Posterior vena cava (tissue), 2 donors: ENCODE measurements at regions not wholly inside any gene's neighbourhood (a gene's known extent, or its start where the extent isn't known, plus 50 kb on each side); places are given as distances from the start of the nearest gene placed in this dataset.
"Not testable (repeated sequence)": the region's sequence is repeated elsewhere in the genome, so short reads cannot be mapped to it uniquely, and the experiment has no call there.

Experiments used
- DNase-seq: peaks from one replicate; pipeline ENCODE4 v3.0.0-alpha.2; 2020; ENCODE audit warnings: low spot score
- intact Hi-C, 2 donors: fragments of 100-400 bp; cut with DNase I; formaldehyde crosslinking; loops; one replicate each; pipeline versions ENCODE4 v1.14.1 to v1.14.2; 2022 to 2023
- donor health status: DM: yes; HTN: yes; CAD: no.
- donor health status: DM: yes; HTN: yes; CAD: no.

DNA sequence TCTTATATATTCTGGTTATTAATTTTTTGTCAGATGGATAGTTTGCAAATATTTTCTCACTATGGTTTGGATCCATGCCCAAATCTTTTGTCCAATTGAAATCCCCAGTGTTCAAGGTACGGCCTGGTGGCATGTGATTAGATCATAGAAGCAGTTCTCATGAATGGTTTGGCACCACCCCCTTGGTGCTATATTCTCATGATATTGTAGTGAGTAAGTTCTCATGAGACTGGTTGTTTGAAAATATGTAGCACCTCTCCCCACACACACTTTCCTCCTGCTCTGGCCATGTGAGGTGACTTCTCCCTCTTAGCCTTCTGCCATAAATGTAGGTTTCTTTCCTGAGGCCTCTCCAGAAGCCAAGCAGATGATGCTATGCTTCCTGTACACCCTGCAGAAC is 107.7 kb upstream of the KYNU start:
- intact Hi-C loops = no loop called here
- no peak for DNase-seq

DNA sequence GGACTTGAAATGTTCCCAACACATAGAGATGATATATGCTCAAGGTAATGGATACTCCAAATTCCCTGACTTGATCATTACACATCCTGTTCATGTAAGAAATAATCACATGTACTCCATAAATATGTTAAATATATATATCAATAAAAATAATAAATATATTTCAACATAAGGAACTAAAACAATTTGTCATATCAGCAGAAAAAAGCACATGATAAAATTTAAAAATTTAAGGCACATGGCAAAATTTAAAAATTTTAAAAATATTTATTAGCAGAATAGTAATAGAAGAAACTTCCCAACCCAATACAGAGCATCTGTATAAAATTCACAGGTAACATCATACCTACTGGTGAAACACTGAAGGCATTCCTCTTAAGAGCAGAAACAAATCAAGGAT is 109.6 kb upstream of the KYNU start:
- intact Hi-C loops = no loop called here
- no peak for DNase-seq

DNA sequence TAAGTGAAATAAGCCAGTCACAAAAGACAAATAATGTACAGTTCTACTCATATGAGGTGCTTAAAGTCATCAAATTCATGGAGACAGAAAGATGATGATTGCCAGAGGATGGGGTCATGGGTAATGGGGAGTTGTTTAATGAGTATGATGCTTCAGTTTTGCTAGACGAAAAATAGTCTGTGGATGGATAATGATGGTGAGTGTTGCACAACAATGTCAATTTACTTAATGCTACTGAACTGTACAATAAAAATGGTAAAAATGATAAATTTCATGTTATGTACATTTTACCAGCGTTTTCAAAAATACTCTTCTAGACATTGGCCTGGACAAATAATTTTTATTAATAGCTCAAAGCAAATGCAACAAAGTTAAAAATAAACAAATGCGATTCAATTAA is 118.5 kb upstream of the KYNU start:
- DNase-seq = no peak
- intact Hi-C loops = no loop called here

DNA sequence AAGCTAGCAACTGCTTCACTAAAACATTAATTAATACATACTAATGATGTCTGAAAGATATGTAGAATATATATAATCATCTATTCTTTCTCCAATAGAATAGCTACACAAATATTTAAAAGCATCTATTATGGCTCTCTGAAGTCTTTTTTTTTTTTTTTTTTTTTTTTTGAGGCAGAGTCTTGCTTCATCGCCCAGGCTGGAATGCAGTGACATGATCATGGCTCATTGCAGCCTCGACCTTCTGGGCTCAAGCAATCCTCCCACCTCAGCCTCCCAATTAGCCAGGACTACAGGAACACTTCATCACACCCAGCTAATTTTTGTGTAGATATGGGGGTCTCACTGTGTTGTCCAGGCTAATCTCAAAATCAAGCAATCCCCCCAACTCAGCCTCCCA is 120.4 kb upstream of the KYNU start:
- intact Hi-C loops = no loop called here
- DNase-seq = no peak

DNA sequence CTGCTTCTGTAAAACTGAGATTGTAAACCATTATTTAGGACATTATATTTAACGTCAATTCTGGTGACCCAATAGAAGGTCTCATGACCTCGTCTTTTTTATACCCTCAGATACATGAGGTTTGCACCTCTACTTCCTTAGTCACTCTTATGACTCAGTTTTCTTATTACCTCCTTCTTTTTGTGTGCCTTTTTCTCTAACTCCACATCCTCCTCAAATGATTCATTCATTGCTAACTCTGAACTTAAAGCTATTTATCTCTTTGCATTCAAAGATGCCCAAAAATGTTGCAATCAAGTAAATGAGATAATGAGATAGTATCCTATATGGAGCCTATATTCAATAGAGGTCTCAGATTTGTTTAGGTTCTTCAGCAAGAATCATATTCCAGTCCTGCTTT is 121.0 kb upstream of the KYNU start:
- DNase-seq = no peak

DNA sequence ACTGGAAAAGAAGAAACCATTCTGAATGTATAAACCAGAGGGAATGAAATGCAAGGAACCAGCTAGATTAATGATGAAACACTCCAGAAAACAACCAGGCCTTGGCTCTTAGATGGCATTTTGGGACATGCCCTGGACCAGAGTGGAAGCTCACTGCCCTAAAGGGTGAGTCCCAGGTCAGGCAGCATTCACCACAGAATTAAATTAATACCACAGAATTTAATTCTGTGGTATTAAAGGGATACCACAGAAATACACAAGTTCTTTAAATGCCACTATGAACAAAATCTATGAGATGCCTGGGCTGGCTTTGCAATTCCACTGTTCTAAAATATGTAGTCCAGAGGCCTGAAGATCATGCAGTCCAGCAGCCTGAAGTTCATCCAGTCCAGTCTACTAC is 122.3 kb upstream of the KYNU start:
- intact Hi-C loops = no loop called here
- no peak for DNase-seq

More for the DNA sequence above, 121.0 kb upstream of the KYNU start:
- intact Hi-C loops = no loop called here

DNA sequence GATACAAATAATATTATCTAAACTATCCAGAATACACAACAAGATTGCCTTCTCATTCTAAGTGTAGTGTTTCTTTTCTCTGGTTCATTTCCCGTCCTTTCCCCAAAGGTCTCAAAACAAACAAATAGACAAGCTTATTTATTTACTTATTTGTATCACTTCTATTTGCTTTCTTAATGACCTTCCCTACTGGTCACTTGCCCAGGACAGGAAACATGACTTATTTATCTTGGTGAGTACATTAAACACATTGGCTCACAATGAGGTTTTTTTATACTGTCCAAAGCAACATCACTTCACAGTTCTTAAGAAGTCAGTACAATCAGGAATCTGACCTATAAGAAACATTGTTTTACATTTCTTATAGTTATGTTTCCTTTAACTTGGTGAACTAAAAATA is 123.3 kb upstream of the KYNU start:
- intact Hi-C loops = no loop called here
- no peak for DNase-seq

DNA sequence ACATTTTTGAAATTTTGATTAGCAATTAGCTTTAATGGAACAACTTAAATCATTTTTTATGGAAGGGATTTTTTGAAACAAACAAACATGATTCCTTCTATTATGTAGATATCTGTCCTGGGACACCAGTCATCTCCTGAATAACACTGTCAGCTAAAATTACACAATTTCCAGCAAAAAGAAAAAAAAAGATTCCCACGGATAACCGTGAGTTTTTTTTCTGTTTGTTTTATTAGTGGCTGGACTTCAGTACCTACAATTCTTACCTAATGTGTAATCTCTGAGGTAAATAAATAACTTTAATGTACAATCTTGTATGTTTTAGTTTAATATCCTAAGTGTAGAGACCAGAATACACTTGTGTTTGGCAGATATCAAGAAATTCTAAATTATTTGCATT is 126.6 kb upstream of the KYNU start:
- intact Hi-C loops = no loop called here
- no peak for DNase-seq

DNA sequence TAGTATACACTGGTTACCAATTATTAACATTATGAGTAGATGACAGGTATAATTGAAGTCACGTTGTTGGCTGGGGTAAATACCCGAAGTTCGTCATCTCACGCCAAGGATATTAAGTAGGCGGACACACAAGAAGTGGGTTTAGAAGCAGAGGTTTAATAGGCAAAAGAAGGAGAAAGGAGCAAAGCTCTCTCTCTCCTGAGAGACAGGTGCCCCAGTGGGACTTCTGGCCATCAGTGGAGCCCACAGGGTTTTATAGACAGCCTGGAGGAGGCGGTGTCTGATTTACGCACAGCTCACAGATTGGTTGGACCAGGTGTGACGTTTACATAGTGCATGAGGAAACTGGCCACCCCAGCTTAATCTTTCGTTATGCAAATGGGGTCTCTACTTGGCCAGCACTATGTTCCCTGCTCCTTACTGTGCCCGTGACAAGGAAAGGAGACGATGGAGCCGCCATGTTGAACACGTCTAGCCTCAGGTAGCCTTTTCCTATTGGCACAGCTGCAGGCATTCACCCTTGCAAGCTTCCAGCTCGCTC is 128.8 kb upstream of the KYNU start:
- intact Hi-C loops = no loop called here

DNA sequence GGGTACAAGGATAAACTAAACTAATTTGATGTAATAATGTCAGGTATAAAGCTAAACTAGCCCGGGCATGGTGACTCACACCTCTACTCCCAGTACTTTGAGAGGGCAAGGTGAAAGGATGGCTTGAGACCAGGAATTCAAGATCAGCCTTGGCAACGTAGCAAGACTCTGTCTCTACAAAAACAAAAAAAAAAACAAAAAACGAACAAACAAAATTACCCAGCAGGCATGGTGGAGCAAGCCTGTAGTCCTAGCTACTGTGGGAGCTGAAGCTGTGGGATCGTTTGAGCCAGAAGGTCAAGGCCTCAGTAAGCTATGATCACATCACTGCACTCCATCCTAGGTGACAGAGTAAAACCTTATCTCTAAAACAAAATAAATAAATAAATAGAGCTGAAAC is 131.8 kb upstream of the KYNU start:
- intact Hi-C loops = no loop called here

More for the DNA sequence above, 128.8 kb upstream of the KYNU start:
- no peak for DNase-seq

DNA sequence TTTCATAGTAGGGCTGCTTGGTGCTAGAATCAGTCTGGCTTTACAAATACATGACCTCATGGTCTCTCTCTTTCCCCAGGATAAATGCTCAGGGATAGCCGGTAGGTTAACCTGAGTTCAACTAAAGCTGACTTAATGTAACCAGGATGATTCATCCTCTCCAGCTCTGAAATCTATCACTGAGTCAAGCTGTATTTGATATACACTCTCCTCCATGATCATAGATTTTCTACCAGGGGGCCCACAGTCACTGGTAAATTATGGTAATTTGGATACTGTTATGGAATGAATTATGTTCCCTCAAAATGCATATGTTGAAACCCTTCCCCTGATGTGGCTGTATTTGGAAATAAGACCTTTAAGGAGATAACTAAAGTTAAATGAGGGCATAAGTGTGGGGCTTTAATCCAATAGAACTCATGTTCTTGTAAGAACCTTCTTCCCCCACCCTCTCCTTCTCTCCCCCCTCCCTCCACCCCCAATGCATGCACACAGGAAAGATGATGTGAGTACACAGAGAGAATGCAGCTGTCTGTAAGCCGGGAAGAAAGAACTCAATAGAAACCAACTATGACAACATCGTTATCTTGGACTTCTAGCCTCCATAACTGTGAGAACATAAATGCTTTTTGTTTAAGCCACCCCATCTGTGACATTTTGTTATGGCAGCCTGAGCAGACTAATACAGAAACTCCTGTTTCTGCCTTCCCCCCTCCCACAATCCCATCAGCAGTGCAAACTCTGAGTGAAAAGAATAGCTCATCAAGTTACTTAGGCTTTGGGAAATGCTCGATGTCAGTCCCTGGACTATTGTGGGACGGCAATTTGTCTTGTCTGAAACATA is 134.9 kb upstream of the KYNU start:
- no peak for DNase-seq
- intact Hi-C loops = no loop called here

More for the DNA sequence above, 131.8 kb upstream of the KYNU start:
- DNase-seq = no peak

DNA sequence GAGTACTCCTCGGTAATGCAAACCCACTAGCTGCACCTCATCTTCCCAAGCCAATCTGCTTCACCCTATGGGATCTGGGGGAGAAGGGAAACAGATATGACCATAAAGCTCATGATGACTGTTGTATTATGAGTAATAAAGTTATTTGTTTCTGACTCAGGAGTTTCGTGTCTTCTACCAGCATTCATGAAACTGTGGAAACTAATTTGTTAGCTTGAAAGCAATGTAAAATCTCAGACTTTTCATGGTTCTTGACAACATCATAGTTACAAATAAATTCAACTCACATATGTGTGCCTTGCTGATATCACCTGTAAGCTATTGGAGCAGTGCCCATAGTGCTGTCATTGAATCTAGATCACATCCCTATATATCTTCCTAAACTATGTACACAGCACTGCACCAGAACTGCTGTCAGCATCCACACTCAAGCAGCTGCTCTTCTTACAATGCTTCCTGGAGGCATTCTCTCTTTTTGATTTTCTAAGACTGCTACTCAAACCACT is 135.6 kb upstream of the KYNU start:
- no peak for DNase-seq
- intact Hi-C loops = no loop called here

DNA sequence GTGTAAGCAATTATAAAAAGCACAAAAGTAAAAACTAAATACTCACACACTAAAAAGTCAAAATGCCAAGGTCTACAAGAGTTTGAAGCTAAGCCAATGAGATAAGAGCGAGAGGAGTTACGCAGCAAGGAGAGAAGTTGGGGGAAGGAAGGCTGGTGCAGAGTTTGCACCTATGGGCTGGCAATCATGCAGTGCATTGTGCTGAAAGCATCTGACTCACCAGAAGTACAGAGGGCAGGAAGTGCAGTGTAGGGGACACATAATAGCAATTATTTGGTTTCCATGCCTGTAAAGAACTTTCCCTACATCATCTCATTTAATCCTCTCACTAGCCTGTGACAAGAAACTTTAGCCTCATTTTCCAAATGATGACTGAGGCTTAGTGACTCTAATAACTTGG is 142.7 kb upstream of the KYNU start:
- intact Hi-C loops = no loop called here
- no peak for DNase-seq

DNA sequence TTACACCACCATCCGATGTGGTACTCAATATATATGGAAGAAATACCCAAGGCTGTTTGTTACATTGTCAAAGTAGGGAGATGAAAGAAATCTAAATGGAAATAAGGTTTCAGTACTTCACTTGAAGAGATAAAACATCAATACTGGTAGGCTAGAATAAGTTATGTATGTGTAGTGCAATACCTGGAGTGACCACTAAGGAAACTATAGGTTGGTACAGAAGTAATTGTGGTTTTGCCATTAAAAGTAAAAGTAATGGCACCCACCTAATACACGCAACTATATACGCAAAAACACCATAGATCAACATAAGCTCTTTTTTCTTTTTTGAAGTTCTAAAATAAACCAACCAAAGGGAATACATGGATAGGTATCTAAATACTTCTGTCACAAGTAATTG is 143.2 kb upstream of the KYNU start:
- no peak for DNase-seq
- intact Hi-C loops = no loop called here

DNA sequence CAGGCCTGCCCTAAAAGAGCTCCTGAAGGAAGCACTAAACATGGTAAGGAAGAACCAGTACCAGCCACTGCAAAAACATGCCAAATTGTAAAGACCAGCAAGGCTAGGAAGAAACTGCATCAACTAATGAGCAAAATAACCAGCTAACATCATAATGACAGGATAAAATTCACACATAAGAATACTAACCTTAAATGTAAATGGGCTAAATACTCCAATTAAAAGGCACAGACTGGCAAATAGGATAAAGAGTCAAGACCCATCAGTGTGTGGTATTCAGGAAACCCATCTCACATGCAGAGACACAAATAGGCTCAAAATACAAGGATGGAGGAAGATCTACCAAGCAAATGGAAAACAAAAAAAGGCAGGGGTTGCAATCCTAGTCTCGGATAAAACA is 147.7 kb upstream of the KYNU start:
- intact Hi-C loops, DNase-seq: not testable (repeated sequence)

DNA sequence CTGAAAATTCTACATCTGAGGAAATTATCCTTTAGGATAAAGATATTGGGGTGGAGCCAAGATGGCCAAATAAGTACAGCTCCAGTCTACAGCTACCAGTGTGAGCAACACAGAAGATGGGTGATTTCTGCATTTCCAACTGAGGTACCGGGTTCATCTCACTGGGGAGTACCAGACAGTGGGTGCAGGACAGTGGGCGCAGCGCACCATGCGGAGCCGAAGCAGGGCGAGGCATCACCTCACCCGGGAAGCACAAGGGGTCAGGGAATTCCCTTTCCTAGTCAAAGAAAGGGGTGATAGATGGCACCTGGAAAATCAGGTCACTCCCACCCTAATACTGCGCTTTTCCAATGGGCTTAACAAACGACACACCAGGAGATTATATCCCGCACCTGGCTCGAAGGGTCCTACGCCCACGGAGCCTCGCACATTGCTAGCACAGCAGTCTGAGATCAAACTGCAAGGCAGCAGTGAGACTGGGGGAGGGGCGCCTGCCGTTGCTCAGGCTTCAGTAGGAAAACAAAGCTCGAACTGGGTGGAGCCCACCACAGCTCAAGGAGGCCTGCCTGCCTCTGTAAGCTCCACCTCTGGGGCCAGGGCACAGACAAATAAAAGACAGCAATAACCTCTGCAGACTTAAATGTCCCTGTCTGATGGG is 149.5 kb upstream of the KYNU start:
- intact Hi-C loops = not testable (repeated sequence)
- peak; percentile 53 for DNase-seq

DNA sequence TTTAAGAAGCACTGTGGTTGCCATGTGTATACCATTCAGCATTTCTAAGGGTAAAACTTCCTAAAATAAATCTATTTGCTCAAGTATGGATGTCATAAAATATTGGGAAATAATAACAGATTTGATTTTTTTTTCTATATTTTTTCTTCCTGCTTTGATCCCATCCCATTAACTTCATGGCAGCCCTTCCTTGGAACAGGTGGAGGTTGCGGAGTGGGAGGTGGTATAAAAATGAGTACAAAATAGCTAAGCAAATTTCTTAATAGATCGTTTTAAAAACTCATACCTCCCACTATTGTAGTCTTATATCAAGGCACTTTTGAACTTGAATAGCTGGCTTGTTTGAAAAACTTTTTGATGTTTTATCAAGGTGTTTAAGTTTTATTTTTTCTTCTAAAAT is 152.1 kb upstream of the KYNU start:
- DNase-seq = no peak
- intact Hi-C loops = no loop called here

DNA sequence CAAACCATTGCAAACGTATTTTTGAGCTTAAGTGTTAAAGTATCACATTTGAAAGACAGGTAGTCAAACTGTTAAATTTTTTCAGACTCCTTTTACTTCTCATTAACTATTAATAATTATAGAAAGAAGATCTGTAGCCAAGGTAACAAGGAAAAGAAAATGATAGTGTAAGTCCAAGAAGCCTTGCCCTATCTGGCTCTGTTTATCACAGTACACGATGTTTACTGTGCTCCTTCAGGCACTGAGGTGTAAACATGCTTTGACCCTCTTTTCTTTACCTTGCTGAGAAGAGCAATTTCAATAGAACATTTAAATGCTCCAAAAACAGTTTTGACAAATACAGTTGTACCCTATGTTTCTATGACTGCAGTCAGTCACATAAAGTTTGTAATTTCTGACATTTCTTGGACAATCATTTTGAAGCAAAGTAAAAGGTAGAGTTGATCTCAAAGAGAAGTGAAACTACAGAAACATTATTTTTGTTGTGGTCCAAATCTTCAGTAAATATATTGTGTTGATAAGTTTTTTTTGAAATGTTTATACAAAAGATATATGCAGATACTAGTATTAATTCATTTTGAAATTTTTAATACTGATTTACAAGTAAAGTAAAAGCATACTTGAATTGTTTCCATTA is 152.6 kb upstream of the KYNU start:
- intact Hi-C loops = no loop called here
- no peak for DNase-seq

DNA sequence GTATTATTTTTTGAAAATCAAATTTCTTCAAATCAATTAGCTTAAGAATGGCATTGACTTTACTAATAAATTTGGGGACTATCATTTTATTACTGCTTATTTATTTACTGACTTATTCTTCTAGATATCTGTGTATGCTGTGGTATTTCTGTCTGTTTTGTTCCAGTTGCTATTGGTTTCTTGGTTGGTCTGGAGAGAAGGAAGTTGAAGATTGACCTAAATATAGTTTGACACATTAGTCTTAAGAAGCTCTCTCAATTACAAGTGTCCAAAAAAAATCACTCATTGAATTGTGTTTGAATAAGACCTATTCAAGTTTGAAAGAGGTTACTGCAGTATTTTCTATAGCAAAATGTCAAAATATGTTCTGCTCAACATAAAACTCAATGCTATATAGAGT is 153.3 kb upstream of the KYNU start:
- no peak for DNase-seq
- intact Hi-C loops = no loop called here

DNA sequence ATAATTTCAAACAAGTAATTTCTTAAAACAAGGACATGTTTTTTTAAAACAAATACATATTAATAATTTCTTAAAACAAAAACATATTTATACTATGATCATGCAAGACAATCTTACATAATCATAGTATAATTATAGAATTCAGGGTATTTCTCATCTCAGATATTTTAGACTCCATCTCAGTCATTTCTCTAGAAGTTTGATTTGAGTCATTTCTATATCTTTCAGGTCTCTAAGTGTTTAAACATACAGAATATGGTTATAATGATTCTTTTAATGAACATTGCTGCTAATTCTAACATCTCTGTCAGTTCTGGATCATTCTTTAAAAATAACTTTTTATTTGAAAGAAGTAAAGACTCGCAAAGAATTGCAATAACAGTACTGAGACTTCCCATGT is 154.2 kb upstream of the KYNU start:
- no peak for DNase-seq
- intact Hi-C loops = no loop called here
